H1 (cell line): ENCODE measurements at regions not wholly inside any gene's neighbourhood (a gene's known extent, or its start where the extent isn't known, plus 50 kb on each side); places are given as distances from the start of the nearest gene placed in this dataset.

Experiments
- BRCA1 ChIP-seq: IDR thresholded peaks from 2 replicates; pipeline ENCODE4 v1.6.1; 2012; ENCODE audit warnings: low read depth, low read length, improper control_type of control experiment
- RAD21 ChIP-seq, 2 experiments: IDR thresholded peaks in 1 of 2; conservative IDR thresholded peaks in 1 of 2; 2 replicates each; pipeline ENCODE4 v1.6.1; 2011; ENCODE audit warnings: low read depth in 2 of 2, low read length in 2 of 2, improper control_type of control experiment in 1 of 2, inconsistent platforms in 1 of 2, mild to moderate bottlenecking in 1 of 2, moderate library complexity in 1 of 2
- SIX5 ChIP-seq: IDR thresholded peaks from 2 replicates; pipeline ENCODE4 v1.6.1; 2011; ENCODE audit warnings: mild to moderate bottlenecking, low read depth, low read length
- SUZ12 ChIP-seq: fragments of 200-600 bp; sonication (generic); IDR thresholded peaks from 2 replicates; pipeline ENCODE4 v1.6.1; 2012; ENCODE audit warnings: mild to moderate bottlenecking, inconsistent platforms, low read length, moderate library complexity, mixed read lengths

- TF ChIP-seq SUZ12 (no peak), SIX5 (no peak), RAD21 (IDR thresholded peaks at IDR 0.05 in 1 of 2, conservative IDR thresholded peaks at IDR 0.05 in 1 of 2; ENCODE audit: low read depth in 2 of 2, low read length in 2 of 2) (no peak), BRCA1 (no peak)
Measured at GRCh38 chr13:72435251-72435650, 292.2 kb downstream of the MZT1 start (continued).
